A549 (cell line): ENCODE measurements at regions not wholly inside any gene's neighbourhood (a gene's known extent, or its start where the extent isn't known, plus 50 kb on each side); places are given as distances from the start of the nearest gene placed in this dataset.

Experiments
- BHLHE40 ChIP-seq: IDR thresholded peaks from 2 replicates; pipeline ENCODE4 v1.6.1; 2012; ENCODE audit warnings: low read depth, low read length, inconsistent platforms
- CTCF ChIP-seq: fragments of >200 bp; sonication (Bioruptor Twin); formaldehyde crosslinking; IDR thresholded peaks from 3 replicates; pipeline ENCODE4 v1.5.1; 2016
- ELK1 ChIP-seq: fragments of 150-350 bp; IDR thresholded peaks from 2 replicates; pipeline ENCODE4 v1.6.1; 2014; ENCODE audit warnings: low read depth, mild to moderate bottlenecking, low read length
- EP300 ChIP-seq, 2 experiments: fragments of >200 bp; sonication (Bioruptor Twin); formaldehyde crosslinking; IDR thresholded peaks; 2 replicates in 1 of 2; 3 replicates in 1 of 2; pipeline ENCODE4 v1.6.1; 2016 to 2017
- KDM5A ChIP-seq: fragments of 200-600 bp; sonication (generic); IDR thresholded peaks from 2 replicates; pipeline ENCODE4 v1.6.1; 2016; ENCODE audit warnings: antibody characterized with exemption, mild to moderate bottlenecking
- PHF8 ChIP-seq: fragments of 200-600 bp; sonication (generic); IDR thresholded peaks from 2 replicates; pipeline ENCODE4 v1.6.1; 2016; ENCODE audit warnings: low read depth, mild to moderate bottlenecking, antibody characterized with exemption, moderate library complexity, borderline replicate concordance
- POLR2A ChIP-seq: IDR thresholded peaks from 2 replicates; pipeline ENCODE4 v1.6.1; 2012; ENCODE audit warnings: mild to moderate bottlenecking, low read length
- RAD21 ChIP-seq, 2 experiments: fragments of >200 bp in 1 of 2; sonication (Bioruptor Twin) in 1 of 2; formaldehyde crosslinking in 1 of 2; IDR thresholded peaks in 1 of 2; conservative IDR thresholded peaks in 1 of 2; 2 replicates in 1 of 2; 3 replicates in 1 of 2; pipeline ENCODE4 v1.6.1; 2012 to 2018; ENCODE audit warnings: inconsistent platforms in 1 of 2
- RFX5 ChIP-seq: fragments of 450-650 bp; IDR thresholded peaks from 2 replicates; pipeline ENCODE4 v1.7.1; 2014; ENCODE audit warnings: antibody characterized with exemption, mild to moderate bottlenecking, moderate library complexity
- RNF2 ChIP-seq: fragments of 200-600 bp; sonication (generic); IDR thresholded peaks from 2 replicates; pipeline ENCODE4 v1.6.1; 2016; ENCODE audit warnings: low read depth, mild to moderate bottlenecking, antibody characterized with exemption, moderate library complexity, borderline replicate concordance
- TP53 ChIP-seq: fragments of 250-450 bp; sonication (Bioruptor Pico); IDR thresholded peaks from 2 replicates; pipeline ENCODE4 v1.5.0; 2021; ENCODE audit warnings: mild to moderate bottlenecking, moderate library complexity

- TF ChIP-seq CTCF (no peak), EP300 (IDR thresholded peaks at IDR 0.05) (no peak), BHLHE40 (no peak), RFX5 (no peak), POLR2A (no peak), TP53 (no peak), RAD21 (conservative IDR thresholded peaks at IDR 0.05 in 1 of 2, IDR thresholded peaks at IDR 0.05 in 1 of 2) (no peak), ELK1 (no peak), KDM5A (no peak), RNF2 (no peak), PHF8 (no peak)
Observed at GRCh38 chr9:95822583-95823431, 52.7 kb upstream of the ERCC6L2 start.
